Uterus (tissue), 3 donors: ENCODE measurements at regions not wholly inside any gene's neighbourhood (a gene's known extent, or its start where the extent isn't known, plus 50 kb on each side); places are given as distances from the start of the nearest gene placed in this dataset.

Source experiments
- DNase-seq, 2 donors: peaks; one replicate each; pipeline ENCODE4 v3.0.0-alpha.2; 2019 to 2020
- H3K27ac ChIP-seq, 2 donors: fragments of 200-600 bp; sonication (generic); 1 replicate in 1 of 2; 2 replicates in 1 of 2; pipeline ENCODE4 v1.5.1; 2016 to 2018
- H3K27me3 ChIP-seq, 2 donors: fragments of 200-600 bp; sonication (generic); one replicate each; pipeline ENCODE4 v1.5.1; 2018 to 2019; ENCODE audit warnings: control low read depth in 1 of 2
- H3K36me3 ChIP-seq, 2 donors: fragments of 200-600 bp; sonication (generic); one replicate each; pipeline ENCODE4 v1.5.1; 2019; ENCODE audit warnings: control low read depth in 1 of 2
- H3K4me1 ChIP-seq, 2 donors: fragments of 200-600 bp; sonication (generic); one replicate each; pipeline ENCODE4 v1.5.1; 2018 to 2019; ENCODE audit warnings: control low read depth in 1 of 2
- H3K4me3 ChIP-seq, 2 donors: fragments of 200-600 bp; sonication (generic); 1 replicate in 1 of 2; 2 replicates in 1 of 2; pipeline ENCODE4 v1.5.1; 2018 to 2019; ENCODE audit warnings: mild to moderate bottlenecking in 1 of 2
- H3K9me3 ChIP-seq, 2 donors: fragments of 200-600 bp; sonication (generic); one replicate each; pipeline ENCODE4 v1.5.1; 2019; ENCODE audit warnings: control low read depth in 1 of 2
- POLR2A ChIP-seq, 2 donors: fragments of 450-650 bp; IDR thresholded peaks; one replicate each; pipeline ENCODE4 v1.6.1; 2016; ENCODE audit warnings: antibody characterized with exemption in 2 of 2, mild to moderate bottlenecking in 1 of 2, moderate library complexity in 1 of 2
- intact Hi-C: fragments of 100-400 bp; cut with DNase I; formaldehyde crosslinking; loops from one replicate; pipeline ENCODE4 v1.15.1; 2023; ENCODE audit warnings: low total_unique reads
- TF ChIP-seq, protein P1 (sequence below), 4 experiments: fragments of 200-600 bp in 2 of 4; fragments of 450-650 bp in 2 of 4; sonication (generic) in 2 of 4; IDR thresholded peaks; one replicate each; pipeline ENCODE4 v1.5.1; 2016 to 2019; ENCODE audit warnings: antibody characterized with exemption in 4 of 4, mild to moderate bottlenecking in 2 of 4, moderate library complexity in 1 of 4
- donor health status: DM: yes; HTN: yes; CAD: no.

DNA sequence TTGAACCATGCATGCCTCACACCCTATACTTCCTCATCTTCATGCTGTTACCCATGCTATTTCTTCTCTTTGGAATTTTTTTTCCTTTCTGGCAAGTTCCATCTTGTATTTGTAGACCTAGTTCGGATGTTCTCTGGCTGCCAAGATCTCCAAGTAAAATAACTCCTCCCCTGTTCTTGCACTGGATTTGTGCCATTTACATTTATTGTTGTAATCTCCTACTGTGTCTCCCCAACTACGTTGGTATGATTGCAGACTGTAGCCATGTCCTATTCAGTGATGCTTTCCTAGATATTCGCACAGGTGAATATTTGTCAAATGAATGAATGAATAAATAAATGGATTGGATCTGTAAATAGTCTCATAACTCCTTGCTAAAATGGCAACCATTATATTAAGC lies 546.0 kb downstream of the MN1 start:
- TF ChIP-seq, protein P1, sequence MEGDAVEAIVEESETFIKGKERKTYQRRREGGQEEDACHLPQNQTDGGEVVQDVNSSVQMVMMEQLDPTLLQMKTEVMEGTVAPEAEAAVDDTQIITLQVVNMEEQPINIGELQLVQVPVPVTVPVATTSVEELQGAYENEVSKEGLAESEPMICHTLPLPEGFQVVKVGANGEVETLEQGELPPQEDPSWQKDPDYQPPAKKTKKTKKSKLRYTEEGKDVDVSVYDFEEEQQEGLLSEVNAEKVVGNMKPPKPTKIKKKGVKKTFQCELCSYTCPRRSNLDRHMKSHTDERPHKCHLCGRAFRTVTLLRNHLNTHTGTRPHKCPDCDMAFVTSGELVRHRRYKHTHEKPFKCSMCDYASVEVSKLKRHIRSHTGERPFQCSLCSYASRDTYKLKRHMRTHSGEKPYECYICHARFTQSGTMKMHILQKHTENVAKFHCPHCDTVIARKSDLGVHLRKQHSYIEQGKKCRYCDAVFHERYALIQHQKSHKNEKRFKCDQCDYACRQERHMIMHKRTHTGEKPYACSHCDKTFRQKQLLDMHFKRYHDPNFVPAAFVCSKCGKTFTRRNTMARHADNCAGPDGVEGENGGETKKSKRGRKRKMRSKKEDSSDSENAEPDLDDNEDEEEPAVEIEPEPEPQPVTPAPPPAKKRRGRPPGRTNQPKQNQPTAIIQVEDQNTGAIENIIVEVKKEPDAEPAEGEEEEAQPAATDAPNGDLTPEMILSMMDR (IDR thresholded peaks at IDR 0.05) = no peak
- no peak for TF ChIP-seq POLR2A (IDR thresholded peaks at IDR 0.05)
- Histone ChIP-seq H3K27me3 (no peaks in the 10 kb centered on the region), H3K36me3 (no peaks in the 10 kb centered on the region), H3K4me1 (no peaks in the 10 kb centered on the region), H3K9me3 (peaks cover 0 to 4% of the 10 kb centered on the region in 2 donors), H3K4me3 (no peak overlapping the region), H3K27ac (no peak overlapping the region)
- intact Hi-C loops = no loop called here
- DNase-seq = no peak

DNA sequence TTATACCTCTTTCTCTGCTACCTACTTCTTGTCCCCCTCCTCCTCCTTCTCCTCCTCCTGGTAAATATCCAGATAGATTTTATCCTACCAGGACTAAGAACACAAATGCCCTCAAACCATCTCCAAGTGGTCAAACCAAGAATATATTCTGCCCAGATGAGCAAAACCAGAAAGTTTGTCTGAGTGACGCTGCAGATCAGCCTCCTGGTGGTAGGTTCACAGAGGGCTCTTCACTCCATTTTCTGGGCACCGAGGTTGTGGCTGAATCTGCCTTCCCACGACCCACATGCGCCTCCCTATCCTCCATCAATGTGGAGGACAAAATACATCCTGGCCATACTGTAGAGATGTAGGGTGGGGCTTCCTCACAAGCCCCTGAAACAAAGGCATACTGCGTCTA lies 543.6 kb downstream of the MN1 start:
- TF ChIP-seq, protein P1 (IDR thresholded peaks at IDR 0.05) = no peak
- TF ChIP-seq POLR2A (IDR thresholded peaks at IDR 0.05) = no peak
- intact Hi-C loops = no loop called here

DNA sequence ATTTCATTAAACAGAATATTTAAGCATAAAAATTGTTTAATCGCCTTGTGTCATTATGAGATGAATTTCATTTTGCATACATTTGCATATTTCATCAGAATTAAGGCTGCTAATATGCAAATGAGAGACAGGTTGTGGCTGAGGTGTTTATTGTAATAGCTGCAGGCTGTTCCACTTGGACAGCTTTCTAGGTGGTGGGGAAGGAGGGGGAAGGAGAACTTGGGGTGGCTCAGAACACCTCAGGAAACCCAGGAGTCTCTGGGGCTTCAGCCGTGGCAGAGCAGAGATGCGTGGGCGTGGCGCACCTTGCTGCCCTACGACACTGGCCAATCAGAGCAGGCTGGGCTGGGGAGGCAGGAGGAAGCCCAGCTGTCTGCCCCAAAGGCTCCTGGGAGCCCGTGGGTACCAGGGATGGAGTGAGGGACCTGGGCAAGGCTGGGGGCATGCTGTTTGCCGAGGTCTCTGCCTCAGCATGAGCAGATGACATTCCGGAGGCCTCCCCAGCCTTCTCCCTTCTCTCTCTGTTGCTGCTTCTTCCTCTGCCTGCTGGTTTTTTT lies 542.9 kb downstream of the MN1 start:
- no peaks in the 10 kb centered on the region for H3K4me1 ChIP-seq
- intact Hi-C loops = no loop called here
- H3K4me3 ChIP-seq = no peak overlapping the region
- peaks cover 0 to 4% of the 10 kb centered on the region in 2 donors for H3K9me3 ChIP-seq
- no peaks in the 10 kb centered on the region for H3K27me3 ChIP-seq
- DNase-seq = no peak
- no peak for TF ChIP-seq POLR2A (IDR thresholded peaks at IDR 0.05)
- no peaks in the 10 kb centered on the region for H3K36me3 ChIP-seq
- H3K27ac ChIP-seq = no peak overlapping the region

More for the DNA sequence above, 543.6 kb downstream of the MN1 start:
- DNase-seq = no peak
- H3K27ac ChIP-seq = no peak overlapping the region
- peaks cover 0 to 4% of the 10 kb centered on the region in 2 donors for H3K9me3 ChIP-seq
- H3K4me1 ChIP-seq = no peaks in the 10 kb centered on the region
- H3K4me3 ChIP-seq = no peak overlapping the region
- H3K36me3 ChIP-seq = no peaks in the 10 kb centered on the region
- no peaks in the 10 kb centered on the region for H3K27me3 ChIP-seq

DNA sequence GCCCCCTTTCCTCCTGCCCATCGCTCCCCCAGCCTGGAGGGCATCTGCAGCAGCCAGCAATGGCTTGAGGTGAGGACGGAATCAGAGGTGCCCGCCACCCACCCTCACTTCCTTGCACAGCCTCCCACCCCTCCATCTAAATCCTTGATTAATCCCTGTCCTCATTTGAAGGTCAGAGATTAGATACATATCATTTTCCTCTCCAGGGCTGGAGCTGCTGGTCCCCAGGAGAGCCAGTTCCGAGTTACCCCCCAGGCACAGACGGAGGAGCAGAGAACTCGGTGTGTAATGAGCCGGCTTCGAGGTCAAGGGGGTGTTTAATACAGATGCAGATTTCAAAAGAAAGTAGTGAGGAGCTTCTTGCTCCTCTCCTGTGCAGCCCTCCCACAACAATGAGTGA lies 542.1 kb downstream of the MN1 start:
- Histone ChIP-seq H3K4me1 (no peaks in the 10 kb centered on the region), H3K36me3 (no peaks in the 10 kb centered on the region), H3K4me3 (no peak overlapping the region), H3K27ac (no peak overlapping the region), H3K27me3 (no peaks in the 10 kb centered on the region), H3K9me3 (peaks cover 0 to 4% of the 10 kb centered on the region in 2 donors)
- intact Hi-C loops = no loop called here
- TF ChIP-seq POLR2A (IDR thresholded peaks at IDR 0.05) = no peak
- TF ChIP-seq, protein P1 (IDR thresholded peaks at IDR 0.05) = no peak
- no peak for DNase-seq

DNA sequence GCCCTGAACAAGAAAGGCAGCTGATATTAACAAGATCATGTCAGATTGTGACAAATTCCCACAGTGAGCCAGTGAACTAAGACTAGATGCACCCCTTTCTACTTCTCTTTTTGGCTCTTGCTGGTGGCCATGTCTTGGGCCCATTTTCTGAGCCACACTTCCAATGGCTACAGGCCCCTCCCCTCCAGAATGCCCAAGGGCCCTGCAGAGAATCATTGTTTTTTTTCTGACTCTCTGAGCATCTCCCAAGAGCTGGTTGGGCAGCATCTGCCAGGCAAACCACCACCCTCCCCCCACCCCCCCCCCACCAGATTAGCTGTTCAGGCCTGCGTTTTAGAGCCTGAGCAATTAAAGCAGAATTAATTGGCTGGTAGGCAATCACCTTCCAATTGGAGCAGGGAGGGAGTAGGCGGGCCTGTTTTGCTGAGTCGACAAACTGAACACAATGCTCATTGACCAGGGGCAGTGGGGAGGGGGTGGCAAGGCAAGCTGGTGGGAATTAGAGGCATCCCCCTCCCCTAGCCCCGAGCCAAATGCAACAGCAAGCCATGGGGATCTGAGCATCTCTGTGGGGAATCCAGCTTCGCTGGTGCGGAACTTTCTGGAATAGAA lies 541.4 kb downstream of the MN1 start:
- no peak overlapping the region for H3K4me3 ChIP-seq
- no peak for DNase-seq
- intact Hi-C loops = no loop called here
- H3K27me3 ChIP-seq = no peaks in the 10 kb centered on the region
- no peaks in the 10 kb centered on the region for H3K36me3 ChIP-seq
- H3K27ac ChIP-seq = no peak overlapping the region
- H3K9me3 ChIP-seq = peaks cover 0 to 4% of the 10 kb centered on the region in 2 donors
- no peak for TF ChIP-seq POLR2A (IDR thresholded peaks at IDR 0.05)
- TF ChIP-seq, protein P1 (IDR thresholded peaks at IDR 0.05) = no peak
- no peaks in the 10 kb centered on the region for H3K4me1 ChIP-seq
